ENCODE measurements at regions not wholly inside any gene's neighbourhood (a gene's known extent, or its start where the extent isn't known, plus 50 kb on each side); places are given as distances from the start of the nearest gene placed in this dataset.

DNA sequence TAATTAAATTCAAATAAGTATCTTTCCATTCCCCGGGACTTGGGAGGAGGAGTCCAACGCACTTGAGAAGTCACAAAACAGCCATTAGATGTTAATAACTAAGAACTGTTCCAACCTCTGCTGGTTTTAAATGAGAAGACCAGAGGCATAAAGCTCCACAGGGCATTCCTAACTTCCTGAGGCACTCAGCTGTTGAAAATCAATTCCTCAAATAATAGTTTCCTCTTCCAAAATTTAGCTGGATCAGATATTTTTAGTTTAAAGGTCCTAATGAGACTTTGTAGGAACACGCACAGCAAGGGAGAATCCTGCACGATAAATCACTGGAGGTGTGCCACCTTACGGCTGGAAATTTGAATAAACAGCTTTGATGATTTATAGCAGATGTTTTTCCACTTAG is 504.3 kb upstream of the ZFP42 start:
- CTCF ChIA-PET (ENCODE audit: low intra/inter-chr PET ratio, low total read pairs), result no interaction called here
- no peaks in the 10 kb centered on the region for H3K79me2 ChIP-seq (ENCODE audit: insufficient read depth, low read length)
- H3K4me2 ChIP-seq (ENCODE audit: low read depth, low read length), result no peak overlapping the region
- no peaks in the 10 kb centered on the region for H3K36me3 ChIP-seq (replicated peaks in 1 of 2; ENCODE audit: control insufficient read depth in 1 of 2, insufficient read depth in 2 of 2, low read length in 2 of 2)
- no peak overlapping the region for H3K4me3 ChIP-seq (replicated peaks in 1 of 3; ENCODE audit: insufficient read depth in 1 of 3, low read depth in 2 of 3, low read length in 3 of 3)
- H3K9me3 ChIP-seq (ENCODE audit: low read length), result peaks cover 10% of the 10 kb centered on the region
- no peaks in the 10 kb centered on the region; a peak in 2 of 5 replicates for H3K27me3 ChIP-seq (ENCODE audit: control insufficient read depth in 1 of 2, insufficient read depth in 2 of 2, low read length in 2 of 2)
- in situ Hi-C loops (cut with HindIII; ENCODE audit: extremely low pct_ligation_motif_present, low pct_unique_long_range_greater_than_20kb) (no loop called here), intact Hi-C loops (cut with micrococcal nuclease; ENCODE audit: unreplicated experiment) (no loop called here)
- no peak overlapping the region for H3K27ac ChIP-seq (ENCODE audit: extremely low read length, insufficient read depth, low read length)
- 43% methylated on average over 5 of the region's 5 CpGs for WGBS (ENCODE audit: low lambda C conversion rate)
- H4K20me1 ChIP-seq (ENCODE audit: insufficient read depth, low read length), result no peaks in the 10 kb centered on the region
- DNase-seq (ENCODE audit: low spot score) (no peak), ATAC-seq (no peak), FAIRE-seq (no peak)
- H3K4me1 ChIP-seq (ENCODE audit: insufficient read depth, low read length), result no peaks in the 10 kb centered on the region
- BruUV-seq (replicated peaks), result no TSS peak
- no peak overlapping the region for H2AFZ ChIP-seq (ENCODE audit: low read length)
- POLR2A ChIA-PET, result no interaction called here
- H3K9ac ChIP-seq (ENCODE audit: insufficient read depth, low read depth, low read length), result no peak overlapping the region
- TF ChIP-seq ATRX (CRISPR knock-in tag; IDR thresholded peaks at IDR 0.05; ENCODE audit: borderline replicate concordance), result no peak
- no peak for TF ChIP-seq ZNF550 (CRISPR knock-in tag; IDR thresholded peaks at IDR 0.05; ENCODE audit: borderline replicate concordance)
- no peak for TF ChIP-seq ZNF883 (CRISPR knock-in tag; IDR thresholded peaks at IDR 0.05; ENCODE audit: not compliant biosample characterization)
- no peak for TF ChIP-seq ZNF382 (CRISPR knock-in tag; IDR thresholded peaks at IDR 0.05; ENCODE audit: borderline replicate concordance)
- TF ChIP-seq, protein P1, sequence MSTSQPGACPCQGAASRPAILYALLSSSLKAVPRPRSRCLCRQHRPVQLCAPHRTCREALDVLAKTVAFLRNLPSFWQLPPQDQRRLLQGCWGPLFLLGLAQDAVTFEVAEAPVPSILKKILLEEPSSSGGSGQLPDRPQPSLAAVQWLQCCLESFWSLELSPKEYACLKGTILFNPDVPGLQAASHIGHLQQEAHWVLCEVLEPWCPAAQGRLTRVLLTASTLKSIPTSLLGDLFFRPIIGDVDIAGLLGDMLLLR (CRISPR knock-in tag; IDR thresholded peaks at IDR 0.05), result no peak
- no peak for TF ChIP-seq PHB2 (IDR thresholded peaks at IDR 0.05; ENCODE audit: partially characterized antibody)
- no peak for TF ChIP-seq U2AF1 (optimal IDR thresholded peaks at IDR 0.05; ENCODE audit: low read depth, low read length)
- TF ChIP-seq, protein P2, sequence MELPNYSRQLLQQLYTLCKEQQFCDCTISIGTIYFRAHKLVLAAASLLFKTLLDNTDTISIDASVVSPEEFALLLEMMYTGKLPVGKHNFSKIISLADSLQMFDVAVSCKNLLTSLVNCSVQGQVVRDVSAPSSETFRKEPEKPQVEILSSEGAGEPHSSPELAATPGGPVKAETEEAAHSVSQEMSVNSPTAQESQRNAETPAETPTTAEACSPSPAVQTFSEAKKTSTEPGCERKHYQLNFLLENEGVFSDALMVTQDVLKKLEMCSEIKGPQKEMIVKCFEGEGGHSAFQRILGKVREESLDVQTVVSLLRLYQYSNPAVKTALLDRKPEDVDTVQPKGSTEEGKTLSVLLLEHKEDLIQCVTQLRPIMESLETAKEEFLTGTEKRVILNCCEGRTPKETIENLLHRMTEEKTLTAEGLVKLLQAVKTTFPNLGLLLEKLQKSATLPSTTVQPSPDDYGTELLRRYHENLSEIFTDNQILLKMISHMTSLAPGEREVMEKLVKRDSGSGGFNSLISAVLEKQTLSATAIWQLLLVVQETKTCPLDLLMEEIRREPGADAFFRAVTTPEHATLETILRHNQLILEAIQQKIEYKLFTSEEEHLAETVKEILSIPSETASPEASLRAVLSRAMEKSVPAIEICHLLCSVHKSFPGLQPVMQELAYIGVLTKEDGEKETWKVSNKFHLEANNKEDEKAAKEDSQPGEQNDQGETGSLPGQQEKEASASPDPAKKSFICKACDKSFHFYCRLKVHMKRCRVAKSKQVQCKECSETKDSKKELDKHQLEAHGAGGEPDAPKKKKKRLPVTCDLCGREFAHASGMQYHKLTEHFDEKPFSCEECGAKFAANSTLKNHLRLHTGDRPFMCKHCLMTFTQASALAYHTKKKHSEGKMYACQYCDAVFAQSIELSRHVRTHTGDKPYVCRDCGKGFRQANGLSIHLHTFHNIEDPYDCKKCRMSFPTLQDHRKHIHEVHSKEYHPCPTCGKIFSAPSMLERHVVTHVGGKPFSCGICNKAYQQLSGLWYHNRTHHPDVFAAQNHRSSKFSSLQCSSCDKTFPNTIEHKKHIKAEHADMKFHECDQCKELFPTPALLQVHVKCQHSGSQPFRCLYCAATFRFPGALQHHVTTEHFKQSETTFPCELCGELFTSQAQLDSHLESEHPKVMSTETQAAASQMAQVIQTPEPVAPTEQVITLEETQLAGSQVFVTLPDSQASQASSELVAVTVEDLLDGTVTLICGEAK (IDR thresholded peaks at IDR 0.05), result no peak
- TF ChIP-seq, protein P2 (CRISPR knock-in tag; IDR thresholded peaks at IDR 0.05), result no peak
- TF ChIP-seq, protein P3, sequence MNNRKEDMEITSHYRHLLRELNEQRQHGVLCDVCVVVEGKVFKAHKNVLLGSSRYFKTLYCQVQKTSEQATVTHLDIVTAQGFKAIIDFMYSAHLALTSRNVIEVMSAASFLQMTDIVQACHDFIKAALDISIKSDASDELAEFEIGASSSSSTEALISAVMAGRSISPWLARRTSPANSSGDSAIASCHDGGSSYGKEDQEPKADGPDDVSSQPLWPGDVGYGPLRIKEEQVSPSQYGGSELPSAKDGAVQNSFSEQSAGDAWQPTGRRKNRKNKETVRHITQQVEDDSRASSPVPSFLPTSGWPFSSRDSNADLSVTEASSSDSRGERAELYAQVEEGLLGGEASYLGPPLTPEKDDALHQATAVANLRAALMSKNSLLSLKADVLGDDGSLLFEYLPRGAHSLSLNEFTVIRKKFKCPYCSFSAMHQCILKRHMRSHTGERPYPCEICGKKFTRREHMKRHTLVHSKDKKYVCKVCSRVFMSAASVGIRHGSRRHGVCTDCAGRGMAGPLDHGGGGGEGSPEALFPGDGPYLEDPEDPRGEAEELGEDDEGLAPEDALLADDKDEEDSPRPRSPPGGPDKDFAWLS (CRISPR knock-in tag; IDR thresholded peaks at IDR 0.05; ENCODE audit: borderline replicate concordance), result no peak
- no peak for TF ChIP-seq PHF20 (CRISPR knock-in tag; IDR thresholded peaks at IDR 0.05)
- TF ChIP-seq ADNP (CRISPR knock-in tag; IDR thresholded peaks at IDR 0.05), result no peak
- no peak for TF ChIP-seq ZKSCAN1 (IDR thresholded peaks at IDR 0.05; ENCODE audit: low read length)
